ENCODE measurements at regions not wholly inside any gene's neighbourhood (a gene's known extent, or its start where the extent isn't known, plus 50 kb on each side); places are given as distances from the start of the nearest gene placed in this dataset.

GRCh38 chr3:102189956-102190723 is 244.7 kb upstream of the ZPLD1 start:
- no peak for DNase-seq

- DNase-seq, result no peak
These were observed 242.2 kb upstream of the ZPLD1 start for GRCh38 chr3:102192575-102192974.

DNA sequence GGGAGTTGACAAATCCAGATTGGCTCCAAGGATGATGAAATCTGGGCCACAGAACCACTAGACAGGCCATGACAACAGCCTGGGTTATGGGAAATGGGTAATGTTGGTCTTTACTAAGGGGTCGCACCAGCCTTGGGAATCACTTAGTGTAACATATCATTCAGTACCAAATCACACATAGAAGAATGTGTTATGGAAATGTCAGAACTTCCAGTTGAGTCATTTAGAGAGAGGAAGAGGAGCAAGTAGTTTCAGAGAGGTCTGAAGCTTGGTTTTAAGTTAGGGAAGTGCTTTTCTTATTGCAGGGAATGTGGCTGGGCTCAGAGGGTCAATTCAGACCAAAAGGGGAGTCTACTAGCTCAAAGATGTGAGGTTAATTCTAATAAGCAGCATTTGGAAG is 241.6 kb upstream of the ZPLD1 start:
- DNase-seq, result peak; percentile 61 to 63

GRCh38 chr3:102194001-102194400 is 240.8 kb upstream of the ZPLD1 start:
- no peak for DNase-seq

- no peak for DNase-seq
These were observed 240.1 kb upstream of the ZPLD1 start for GRCh38 chr3:102194760-102195159.

DNA sequence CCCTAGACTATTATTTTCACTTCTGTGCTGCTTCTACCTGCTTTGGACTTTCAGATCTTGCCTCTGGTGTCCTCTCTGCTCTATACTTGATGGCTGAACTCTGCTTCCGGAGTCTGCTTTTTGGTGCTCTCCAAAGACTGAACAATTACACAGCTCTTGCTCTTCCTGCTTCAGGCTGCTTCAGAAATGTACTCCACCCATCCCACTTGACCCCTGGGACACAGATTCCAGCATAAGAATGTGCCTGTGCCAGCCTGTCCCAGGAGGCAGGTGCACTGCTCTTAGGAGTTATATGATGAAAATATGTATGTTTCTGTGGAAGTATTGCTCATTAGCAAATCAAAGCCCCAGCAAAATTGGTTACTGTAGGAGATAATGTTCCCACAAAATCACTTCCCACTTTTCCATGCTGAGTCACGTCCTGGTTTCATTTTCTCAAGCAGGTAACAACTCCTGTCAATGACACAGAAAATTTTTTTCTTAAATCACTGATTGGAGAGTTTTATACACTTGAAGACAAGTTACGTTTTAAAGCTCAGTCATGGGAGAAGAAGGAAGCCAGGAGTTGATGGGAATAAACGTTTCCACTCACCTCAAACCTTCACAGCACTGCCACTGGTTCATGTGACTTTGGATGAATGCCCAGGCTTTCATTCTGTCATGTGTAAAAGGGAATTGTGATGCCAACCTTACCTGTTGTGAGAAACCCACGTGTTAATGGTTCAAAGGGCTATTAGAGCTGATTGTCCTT is 239.4 kb upstream of the ZPLD1 start:
- DNase-seq, result no peak

- DNase-seq, result no peak
These were observed 234.7 kb upstream of the ZPLD1 start for GRCh38 chr3:102200126-102200525.

- no peak for DNase-seq
These were observed 234.3 kb upstream of the ZPLD1 start for GRCh38 chr3:102200560-102200959.

DNA sequence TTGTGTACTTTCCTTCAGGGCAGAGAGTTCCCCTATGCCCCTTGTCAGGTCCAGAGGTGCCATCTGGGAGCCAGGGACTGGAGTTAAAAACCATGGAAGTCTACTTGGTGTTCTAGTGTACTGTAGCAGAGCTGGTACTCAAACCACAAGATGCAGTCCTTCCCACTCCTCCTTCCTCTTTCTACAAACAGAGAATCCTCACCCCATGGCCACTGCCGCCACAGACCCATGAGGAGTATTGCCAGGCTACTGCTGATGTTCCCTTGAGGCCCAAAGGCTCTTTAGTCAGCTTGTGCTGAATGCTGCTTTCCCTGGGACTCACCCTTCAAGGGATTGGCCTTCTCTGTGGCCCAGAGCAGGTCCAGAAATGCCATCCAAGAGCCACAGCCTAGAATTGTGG is 229.2 kb upstream of the ZPLD1 start:
- DNase-seq, result peak; percentile 51 to 57

DNA sequence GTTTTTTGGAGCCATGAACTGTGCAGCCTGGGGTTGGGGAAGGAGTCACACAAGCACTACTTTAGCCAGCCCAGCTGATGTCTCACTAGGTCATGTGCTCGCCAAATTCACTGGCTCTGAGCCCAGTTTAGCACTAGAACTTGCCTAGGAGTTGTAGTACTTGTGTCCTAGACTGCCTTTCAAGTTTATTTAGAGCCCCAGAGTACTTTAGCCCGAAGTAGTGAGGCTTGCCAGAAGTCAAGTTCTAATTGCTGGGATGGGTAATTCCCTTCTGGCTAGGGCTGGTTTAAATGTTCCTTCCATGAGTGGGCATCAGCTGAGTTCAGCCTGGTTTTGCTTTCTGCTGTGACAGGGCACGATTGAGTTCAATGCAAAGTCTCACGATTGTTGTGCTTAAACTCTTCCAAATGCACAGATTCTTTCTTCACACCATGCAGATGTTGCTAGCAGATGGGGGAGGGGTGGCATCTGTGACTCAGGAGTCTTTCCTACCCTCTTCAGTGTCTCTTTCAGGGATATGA is 228.2 kb upstream of the ZPLD1 start:
- DNase-seq, result peak in 1 of 2 donors; percentile 38

DNA sequence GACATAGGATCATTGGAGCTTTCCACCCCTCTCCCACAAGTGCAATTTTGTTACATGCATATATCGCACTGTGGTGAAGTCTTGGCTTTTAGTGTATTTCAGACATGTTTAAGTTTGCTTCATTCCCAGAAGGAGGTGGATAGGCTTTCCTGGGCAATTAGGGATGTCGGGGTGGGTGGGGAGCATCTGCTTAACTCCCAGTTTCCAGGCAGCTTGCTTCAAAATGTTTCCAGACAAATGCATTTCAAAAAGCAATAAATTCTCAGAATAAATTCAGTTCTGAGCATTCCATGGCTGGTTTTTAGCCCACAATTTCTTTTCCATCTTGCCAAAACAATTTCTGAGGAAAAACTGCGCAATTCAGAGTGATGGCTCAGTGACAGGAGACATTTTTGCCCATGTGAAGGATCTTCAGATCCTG is 227.7 kb upstream of the ZPLD1 start:
- no peak for DNase-seq

DNA sequence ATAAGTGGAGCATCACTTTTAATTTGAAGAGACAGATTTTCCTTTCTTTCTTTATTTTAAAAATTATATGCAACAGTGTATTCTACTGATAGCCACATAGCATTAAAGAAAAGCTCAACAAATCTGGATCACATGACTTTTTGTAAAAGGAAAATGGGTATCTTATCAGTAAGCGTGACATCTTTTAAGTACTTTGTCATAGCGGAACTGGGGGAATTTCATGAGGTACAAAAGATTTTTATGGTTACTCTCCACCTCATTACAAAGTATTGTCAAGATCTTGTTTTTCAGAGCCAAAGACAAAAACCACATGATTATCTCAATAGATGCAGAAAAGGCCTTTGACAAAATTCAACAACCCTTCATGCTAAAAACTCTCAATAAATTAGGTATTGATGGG is 219.6 kb upstream of the ZPLD1 start:
- DNase-seq, result no peak

GRCh38 chr3:102223132-102223531 is 211.7 kb upstream of the ZPLD1 start:
- peak; percentile 64 to 75 for DNase-seq

GRCh38 chr3:102224171-102224570 is 210.6 kb upstream of the ZPLD1 start:
- peak in 1 of 2 donors; percentile 28 for DNase-seq

GRCh38 chr3:102225005-102225404 is 209.8 kb upstream of the ZPLD1 start:
- no peak for DNase-seq

DNA sequence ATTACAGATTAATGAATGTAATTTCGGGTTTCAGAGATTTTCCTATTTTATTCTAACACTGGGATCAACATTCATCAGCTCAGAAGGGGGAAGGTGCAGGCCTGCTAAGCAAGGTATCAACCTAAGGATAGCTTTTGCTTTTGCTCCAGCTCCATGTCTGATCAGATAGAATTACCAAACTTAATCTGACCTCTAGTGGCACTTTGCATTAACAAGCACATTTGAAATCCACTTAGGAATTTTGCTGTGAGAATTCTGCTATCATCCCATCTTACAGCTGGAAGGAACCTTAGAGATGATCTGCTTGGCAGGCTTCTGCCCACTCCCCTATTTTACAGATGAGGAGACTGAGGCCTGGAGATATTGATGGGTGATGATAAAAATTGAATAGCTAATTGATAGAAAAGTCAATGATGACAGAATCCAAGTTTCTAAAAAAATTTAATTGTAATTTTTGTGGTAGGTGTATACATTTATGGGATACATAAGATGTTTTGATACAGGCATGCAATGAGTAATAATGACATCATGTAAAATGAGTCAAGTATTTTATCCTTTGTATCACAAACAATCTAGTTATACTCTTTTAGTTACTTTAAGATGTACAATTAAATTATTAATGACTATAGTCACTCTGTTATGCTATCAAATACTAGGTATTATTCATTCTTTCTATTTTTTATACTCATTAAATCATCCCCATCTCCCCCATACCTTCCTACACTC is 209.2 kb upstream of the ZPLD1 start:
- peak; percentile 53 to 56 for DNase-seq

GRCh38 chr3:102226463-102226862 is 208.4 kb upstream of the ZPLD1 start:
- DNase-seq, result no peak

DNA sequence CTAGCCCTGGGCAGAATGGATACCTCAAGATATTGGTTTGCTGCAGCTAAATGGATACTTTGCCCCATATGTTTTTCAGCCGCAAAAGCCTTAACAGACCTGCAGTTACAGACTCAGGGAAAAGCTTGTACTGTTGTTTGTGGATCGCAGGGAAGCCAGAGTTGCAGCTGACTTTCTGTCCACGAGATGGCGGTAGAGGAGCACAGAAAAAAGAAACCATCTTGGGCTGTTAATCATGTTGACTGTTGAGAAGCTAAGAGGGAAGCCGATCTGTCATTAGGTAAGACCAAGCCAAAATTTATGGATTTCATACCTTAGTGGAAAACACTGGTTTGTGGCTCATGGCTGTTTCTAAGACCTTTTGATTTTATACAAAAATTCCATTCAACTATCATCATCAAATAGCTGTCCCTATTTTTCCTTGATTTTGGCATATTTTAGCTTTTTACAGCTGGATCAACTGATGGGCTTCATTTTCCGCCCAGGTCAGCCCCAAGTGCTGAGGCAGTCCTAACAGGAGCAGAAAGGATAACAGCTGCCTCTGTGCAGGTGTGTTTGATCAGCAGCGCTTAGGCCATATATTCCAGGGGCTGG is 205.7 kb upstream of the ZPLD1 start:
- DNase-seq, result peak; percentile 63 to 98

- DNase-seq, result peak; percentile 20 to 30
These were observed 204.8 kb upstream of the ZPLD1 start for GRCh38 chr3:102230057-102230456.

DNA sequence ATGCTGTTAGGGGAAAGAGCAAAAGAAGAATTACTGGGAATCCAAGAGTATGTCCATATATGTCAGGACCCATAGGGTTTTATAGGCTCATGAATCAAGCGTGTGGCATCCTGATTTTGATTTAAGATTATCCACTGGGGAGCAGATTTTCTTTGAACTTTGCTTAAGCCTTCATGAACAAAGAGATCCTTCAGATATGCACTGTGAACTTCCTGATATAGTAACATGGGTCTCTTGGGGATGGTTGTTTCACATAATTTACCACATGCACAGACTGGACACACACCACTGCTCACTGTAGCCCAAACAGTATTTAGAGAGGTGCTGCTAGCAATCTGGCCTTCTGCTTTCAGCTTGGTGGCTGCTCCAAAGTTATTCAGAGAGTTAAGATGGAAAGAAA is 200.9 kb upstream of the ZPLD1 start:
- DNase-seq, result no peak

DNA sequence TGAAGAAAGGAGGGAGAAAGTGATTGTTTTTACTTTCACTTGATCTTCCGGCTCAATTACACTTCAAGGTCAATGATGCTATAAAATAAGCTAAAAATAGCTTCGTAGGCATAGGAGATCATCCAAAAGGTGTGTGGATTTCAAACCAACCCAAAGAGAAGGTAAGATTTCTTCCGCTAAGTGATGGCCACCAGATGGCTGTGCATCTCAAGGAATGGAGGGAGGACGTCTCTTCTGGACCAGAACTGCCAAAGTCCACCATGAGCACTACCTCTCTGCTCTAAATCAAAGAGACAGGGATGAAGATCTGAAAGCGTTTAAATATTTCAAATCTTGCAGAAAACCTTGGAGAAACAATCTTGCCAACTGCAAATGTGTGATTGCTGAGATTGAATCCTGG is 199.1 kb upstream of the ZPLD1 start:
- DNase-seq, result no peak

DNA sequence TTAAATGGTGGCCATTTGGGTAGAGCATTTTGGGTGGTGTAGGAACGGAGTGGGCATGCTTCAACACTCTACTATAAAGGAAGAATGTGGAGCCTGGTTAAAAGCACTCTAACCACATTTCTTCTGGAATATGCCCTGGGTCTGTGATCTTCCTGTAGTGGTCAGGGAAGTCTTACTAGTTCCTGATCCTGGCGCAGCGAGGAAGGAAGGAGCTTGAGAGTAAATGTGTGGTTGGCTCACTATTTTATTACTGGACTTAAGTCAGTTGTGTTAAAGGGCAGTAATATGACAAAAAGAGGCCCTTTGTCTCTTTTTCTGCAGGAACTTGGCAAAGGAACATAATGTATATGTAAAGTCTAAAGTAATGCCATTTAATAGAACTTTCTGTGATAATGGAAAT is 197.6 kb upstream of the ZPLD1 start:
- DNase-seq, result no peak

GRCh38 chr3:102237838-102238237 is 197.0 kb upstream of the ZPLD1 start:
- DNase-seq, result no peak
